ENCODE measurements at regions not wholly inside any gene's neighbourhood (a gene's known extent, or its start where the extent isn't known, plus 50 kb on each side); places are given as distances from the start of the nearest gene placed in this dataset.

DNA sequence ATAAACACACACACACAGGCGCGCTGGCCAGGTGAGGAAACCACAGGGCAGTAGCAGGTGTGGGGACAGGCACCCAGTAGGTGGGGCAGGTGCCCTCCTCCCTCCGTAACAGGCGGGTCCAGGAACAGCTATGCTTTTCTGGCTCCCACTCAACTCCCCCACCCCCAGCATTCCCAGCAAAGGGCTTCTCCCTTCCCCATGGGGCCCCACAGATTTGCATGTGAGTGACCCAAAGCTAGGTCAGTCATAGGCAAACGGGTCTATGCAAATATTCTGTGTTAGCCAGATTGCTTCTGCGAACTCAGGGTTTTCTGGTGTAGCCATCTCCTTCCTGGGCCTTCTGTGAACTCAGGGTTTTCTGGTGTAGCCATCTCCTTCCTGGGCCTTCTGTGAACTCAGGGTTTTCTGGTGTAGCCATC is 114.2 kb downstream of the SIK1 start:
- H3K27ac ChIP-seq = peak overlapping the region in 3 of 8 donors; percentile 35 to 69 (median 51)
- TF ChIP-seq, protein P1, sequence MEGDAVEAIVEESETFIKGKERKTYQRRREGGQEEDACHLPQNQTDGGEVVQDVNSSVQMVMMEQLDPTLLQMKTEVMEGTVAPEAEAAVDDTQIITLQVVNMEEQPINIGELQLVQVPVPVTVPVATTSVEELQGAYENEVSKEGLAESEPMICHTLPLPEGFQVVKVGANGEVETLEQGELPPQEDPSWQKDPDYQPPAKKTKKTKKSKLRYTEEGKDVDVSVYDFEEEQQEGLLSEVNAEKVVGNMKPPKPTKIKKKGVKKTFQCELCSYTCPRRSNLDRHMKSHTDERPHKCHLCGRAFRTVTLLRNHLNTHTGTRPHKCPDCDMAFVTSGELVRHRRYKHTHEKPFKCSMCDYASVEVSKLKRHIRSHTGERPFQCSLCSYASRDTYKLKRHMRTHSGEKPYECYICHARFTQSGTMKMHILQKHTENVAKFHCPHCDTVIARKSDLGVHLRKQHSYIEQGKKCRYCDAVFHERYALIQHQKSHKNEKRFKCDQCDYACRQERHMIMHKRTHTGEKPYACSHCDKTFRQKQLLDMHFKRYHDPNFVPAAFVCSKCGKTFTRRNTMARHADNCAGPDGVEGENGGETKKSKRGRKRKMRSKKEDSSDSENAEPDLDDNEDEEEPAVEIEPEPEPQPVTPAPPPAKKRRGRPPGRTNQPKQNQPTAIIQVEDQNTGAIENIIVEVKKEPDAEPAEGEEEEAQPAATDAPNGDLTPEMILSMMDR (IDR thresholded peaks at IDR 0.05 in 8 of 11, conservative IDR thresholded peaks at IDR 0.05 in 3 of 11) = no peak
- TF ChIP-seq POLR2AphosphoS5 (IDR thresholded peaks at IDR 0.05) = peak in 2 of 3 donors; percentile 40 to 75
- no peak for TF ChIP-seq POLR2A (IDR thresholded peaks at IDR 0.05)
- H3K36me3 ChIP-seq = no peaks in the 10 kb centered on the region
- no peak overlapping the region for H3K4me3 ChIP-seq
- peaks cover 0 to 1% (median under 1%) of the 10 kb centered on the region in 8 donors for H3K9me3 ChIP-seq
- H3K4me1 ChIP-seq = peaks cover 0 to 49% (median 27%) of the 10 kb centered on the region in 6 donors
- no peak for DNase-seq
- WGBS, 5 donors = 59 to 77% (median 74%) methylated on average over 6 of the region's 6 CpGs
- intact Hi-C loops (cut with DNase I; ENCODE audit: low total_unique reads) = no loop called here
- H3K27me3 ChIP-seq (replicated peaks in 1 of 7) = peaks cover 0 to 25% (median 0%) of the 10 kb centered on the region in 7 donors

DNA sequence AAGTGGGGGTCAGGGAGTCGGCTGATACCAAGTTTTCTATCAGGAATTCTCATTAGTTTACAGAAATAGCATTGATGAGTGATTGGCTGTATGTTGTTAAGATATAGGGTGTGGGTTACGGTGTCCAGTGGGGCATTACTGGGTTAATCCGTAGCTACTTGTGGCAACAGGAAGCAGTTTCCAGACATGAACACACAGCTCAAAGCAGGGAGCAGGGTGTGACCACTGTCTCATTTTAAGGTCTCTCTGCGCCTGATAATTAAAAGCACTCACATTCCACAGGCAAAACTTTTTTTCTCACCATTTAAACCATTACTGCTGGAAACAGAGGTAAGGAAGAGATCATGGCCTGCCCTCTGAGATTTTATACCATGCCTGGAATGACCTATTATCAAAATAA is 114.9 kb downstream of the SIK1 start:
- TF ChIP-seq, protein P1 (IDR thresholded peaks at IDR 0.05 in 8 of 11, conservative IDR thresholded peaks at IDR 0.05 in 3 of 11) = no peak
- no peak for TF ChIP-seq POLR2AphosphoS5 (IDR thresholded peaks at IDR 0.05)
- TF ChIP-seq POLR2A (IDR thresholded peaks at IDR 0.05) = no peak
- Histone ChIP-seq H3K4me1 (peaks cover 0 to 56% (median 31%) of the 10 kb centered on the region in 6 donors), H3K27ac (peak overlapping the region in 3 of 8 donors; percentile 35 to 60 (median 35)), H3K27me3 (replicated peaks in 1 of 7) (peaks cover 0 to 25% (median 0%) of the 10 kb centered on the region in 7 donors), H3K4me3 (no peak overlapping the region), H3K36me3 (no peaks in the 10 kb centered on the region), H3K9me3 (no peaks in the 10 kb centered on the region)
- 55 to 68% (median 66%) methylated on average over 4 of the region's 4 CpGs for WGBS, 5 donors
- no peak for DNase-seq
- intact Hi-C loops (cut with DNase I; ENCODE audit: low total_unique reads) = no loop called here

DNA sequence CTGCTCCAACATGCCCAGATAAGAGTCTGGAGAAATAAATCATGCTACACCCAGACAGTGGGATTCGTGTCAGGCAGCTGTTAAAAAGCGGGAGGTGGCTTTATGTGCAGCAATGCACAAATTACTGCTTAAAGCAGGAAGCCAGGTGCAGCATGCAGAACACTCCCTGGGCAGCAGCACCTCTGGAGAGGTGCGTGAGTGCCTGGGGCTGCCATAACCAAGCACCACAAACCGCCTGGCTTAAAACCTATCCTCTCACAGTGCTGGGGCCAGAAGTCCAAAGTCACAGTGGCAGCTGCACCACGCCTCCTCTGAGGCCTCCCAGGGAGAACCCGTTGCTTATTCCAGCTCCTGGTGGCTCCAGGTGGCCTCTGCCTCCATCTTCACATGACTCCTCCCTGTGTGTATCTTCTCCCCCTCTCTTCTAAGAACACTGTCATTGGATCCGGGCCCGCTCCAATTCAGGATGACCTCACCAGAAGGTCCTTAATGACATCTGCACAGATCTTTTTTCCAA is 115.6 kb downstream of the SIK1 start:
- DNase-seq = no peak
- Histone ChIP-seq H3K4me3 (no peak overlapping the region), H3K4me1 (peaks cover 0 to 59% (median 33%) of the 10 kb centered on the region in 6 donors), H3K36me3 (no peaks in the 10 kb centered on the region), H3K9me3 (no peaks in the 10 kb centered on the region), H3K27ac (peak overlapping the region in 2 of 8 donors; percentile 35 to 60), H3K27me3 (replicated peaks in 1 of 7) (peaks cover 0 to 25% (median 0%) of the 10 kb centered on the region in 7 donors)
- peak in 1 of 3 donors; percentile 13 for TF ChIP-seq POLR2AphosphoS5 (IDR thresholded peaks at IDR 0.05)
- TF ChIP-seq, protein P1 (IDR thresholded peaks at IDR 0.05 in 8 of 11, conservative IDR thresholded peaks at IDR 0.05 in 3 of 11) = no peak
- no peak for TF ChIP-seq POLR2A (IDR thresholded peaks at IDR 0.05)
- 82 to 90% (median 88%) methylated on average over 8 of the region's 8 CpGs for WGBS, 5 donors
- intact Hi-C loops (cut with DNase I; ENCODE audit: low total_unique reads) = no loop called here

DNA sequence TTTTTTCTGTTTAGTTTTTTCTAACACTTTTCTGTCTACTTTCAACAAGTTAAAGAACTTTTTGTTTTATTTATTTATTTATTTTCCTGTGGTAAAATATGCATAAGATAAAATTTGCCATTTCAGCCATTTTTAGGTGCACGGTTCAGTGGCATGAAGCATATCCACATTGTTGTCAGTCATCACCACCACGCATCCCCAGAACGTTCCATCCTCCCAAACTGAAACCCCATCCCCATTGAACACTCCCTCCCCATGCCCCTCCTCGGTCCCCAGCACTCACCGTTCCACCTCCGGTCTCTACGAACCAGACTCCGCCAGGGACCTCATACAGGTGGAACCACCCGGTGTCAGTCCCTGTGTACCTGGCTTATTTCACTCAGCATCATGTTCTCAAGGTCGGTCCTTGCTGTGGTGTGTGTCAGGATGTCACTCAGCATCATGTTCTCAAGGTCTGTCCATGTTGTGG is 118.1 kb downstream of the SIK1 start:
- peaks cover 0 to 48% (median 26%) of the 10 kb centered on the region in 6 donors for H3K4me1 ChIP-seq
- H3K9me3 ChIP-seq = no peaks in the 10 kb centered on the region
- TF ChIP-seq POLR2AphosphoS5 (IDR thresholded peaks at IDR 0.05) = no peak
- TF ChIP-seq POLR2A (IDR thresholded peaks at IDR 0.05) = no peak
- TF ChIP-seq, protein P1 (IDR thresholded peaks at IDR 0.05 in 8 of 11, conservative IDR thresholded peaks at IDR 0.05 in 3 of 11) = no peak
- intact Hi-C loops (cut with DNase I; ENCODE audit: low total_unique reads) = no loop called here
- WGBS, 5 donors = 81 to 94% (median 91%) methylated on average over 10 of the region's 10 CpGs
- H3K27ac ChIP-seq = peak overlapping the region in 1 of 8 donors; percentile 46
- H3K4me3 ChIP-seq = no peak overlapping the region
- peak; percentile 50 for DNase-seq
- H3K36me3 ChIP-seq = no peaks in the 10 kb centered on the region
- H3K27me3 ChIP-seq (replicated peaks in 1 of 7) = peaks cover 0 to 25% (median 0%) of the 10 kb centered on the region in 7 donors
